Central memory CD8-positive, alpha-beta T cell (primary cell): ENCODE measurements at regions not wholly inside any gene's neighbourhood (a gene's known extent, or its start where the extent isn't known, plus 50 kb on each side); places are given as distances from the start of the nearest gene placed in this dataset.

Experiments used
- ATAC-seq: fragments of 150-1000 bp; cut with Tn5 transposase; replicated peaks from 2 replicates; pipeline ENCODE4 v1.10.0; 2022; ENCODE audit warnings: mild to moderate bottlenecking, moderate FRiP score, moderate number of reproducible peaks; ENCODE audit not compliant: poor library complexity, severe bottlenecking; ENCODE audit errors: extremely low read depth
- DNase-seq, 2 donors: peaks; one replicate each; pipeline ENCODE4 v3.0.0; 2021; ENCODE audit warnings: low spot score in 2 of 2
- H3K27ac Mint-ChIP-seq: one replicate; pipeline ENCODE4 v1.8.0; 2022; ENCODE audit warnings: low read depth, mild to moderate bottlenecking, moderate library complexity, mixed read lengths
- H3K27me3 Mint-ChIP-seq: one replicate; pipeline ENCODE4 v1.8.0; 2022; ENCODE audit warnings: mixed read lengths
- H3K36me3 Mint-ChIP-seq: one replicate; pipeline ENCODE4 v1.8.0; 2022; ENCODE audit warnings: mild to moderate bottlenecking, moderate library complexity, mixed read lengths; ENCODE audit not compliant: insufficient read depth
- H3K4me1 Mint-ChIP-seq: one replicate; pipeline ENCODE4 v1.8.0; 2022; ENCODE audit warnings: mixed read lengths
- H3K4me3 Mint-ChIP-seq: one replicate; pipeline ENCODE4 v1.8.0; 2022; ENCODE audit warnings: mild to moderate bottlenecking, moderate library complexity, mixed read lengths
- H3K9me3 Mint-ChIP-seq: one replicate; pipeline ENCODE4 v1.8.0; 2022; ENCODE audit warnings: mixed read lengths

DNA sequence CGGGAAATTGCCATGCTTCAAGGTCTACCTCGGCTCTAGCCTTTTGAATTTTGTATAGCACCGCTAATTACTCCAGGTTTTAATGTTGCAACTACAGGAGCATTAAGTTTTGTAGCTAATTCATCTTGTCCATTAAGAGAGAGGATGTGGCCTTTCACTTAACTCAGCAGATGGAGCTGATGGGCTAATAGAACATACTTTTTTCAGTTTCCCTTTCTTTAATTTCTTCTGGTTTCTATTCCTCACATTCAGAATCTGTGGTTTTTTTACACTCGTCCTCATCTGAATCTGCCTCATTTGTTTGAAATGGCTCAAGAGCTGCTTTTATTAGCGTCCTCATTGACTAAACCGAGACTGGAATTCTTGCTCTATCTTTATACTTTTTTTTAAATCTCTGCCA lies 2085.7 kb upstream of the C9orf72 start:
- Mint-ChIP-seq H3K4me1 (no peaks in the 10 kb centered on the region), H3K27ac (no peak overlapping the region), H3K36me3 (no peaks in the 10 kb centered on the region), H3K4me3 (no peak overlapping the region), H3K9me3 (peaks cover 17% of the 10 kb centered on the region), H3K27me3 (no peaks in the 10 kb centered on the region)
- no peak for ATAC-seq
- DNase-seq = no peak

- Mint-ChIP-seq H3K4me1 (no peaks in the 10 kb centered on the region), H3K9me3 (peaks cover 20% of the 10 kb centered on the region), H3K36me3 (no peaks in the 10 kb centered on the region), H3K27me3 (no peaks in the 10 kb centered on the region), H3K4me3 (no peak overlapping the region), H3K27ac (no peak overlapping the region)
- DNase-seq = no peak
- ATAC-seq = no peak
These were observed 2086.5 kb upstream of the C9orf72 start for GRCh38 chr9:29659736-29660135.

DNA sequence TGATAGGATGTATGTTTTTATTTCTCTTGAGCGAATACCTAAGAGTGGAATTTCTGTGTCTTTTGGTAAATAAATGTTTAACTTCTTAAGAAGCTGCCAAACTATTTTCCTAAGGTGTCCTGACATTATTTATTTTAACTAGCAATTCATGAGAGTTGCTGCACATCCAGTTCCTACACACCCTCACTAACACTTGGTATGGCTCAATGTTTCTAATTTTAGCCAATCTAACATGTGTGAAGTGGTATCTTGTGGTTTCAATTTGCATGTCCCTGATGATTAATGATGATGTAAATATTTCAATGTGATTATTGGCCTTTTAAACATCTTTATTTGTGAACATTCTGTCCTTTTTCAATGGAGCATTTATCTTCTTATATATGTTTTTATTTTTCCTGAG lies 2095.5 kb upstream of the C9orf72 start:
- DNase-seq = no peak
- H3K27ac Mint-ChIP-seq = no peak overlapping the region
- H3K36me3 Mint-ChIP-seq = no peaks in the 10 kb centered on the region
- H3K4me1 Mint-ChIP-seq = no peaks in the 10 kb centered on the region
- no peak overlapping the region for H3K4me3 Mint-ChIP-seq
- no peaks in the 10 kb centered on the region for H3K27me3 Mint-ChIP-seq
- peaks cover 35% of the 10 kb centered on the region for H3K9me3 Mint-ChIP-seq
- ATAC-seq = no peak

GRCh38 chr9:29669613-29670012 lies 2096.3 kb upstream of the C9orf72 start:
- Mint-ChIP-seq H3K27me3 (no peaks in the 10 kb centered on the region), H3K27ac (no peak overlapping the region), H3K9me3 (peaks cover 29% of the 10 kb centered on the region), H3K36me3 (no peaks in the 10 kb centered on the region), H3K4me3 (no peak overlapping the region), H3K4me1 (no peaks in the 10 kb centered on the region)
- no peak for ATAC-seq
- no peak for DNase-seq

DNA sequence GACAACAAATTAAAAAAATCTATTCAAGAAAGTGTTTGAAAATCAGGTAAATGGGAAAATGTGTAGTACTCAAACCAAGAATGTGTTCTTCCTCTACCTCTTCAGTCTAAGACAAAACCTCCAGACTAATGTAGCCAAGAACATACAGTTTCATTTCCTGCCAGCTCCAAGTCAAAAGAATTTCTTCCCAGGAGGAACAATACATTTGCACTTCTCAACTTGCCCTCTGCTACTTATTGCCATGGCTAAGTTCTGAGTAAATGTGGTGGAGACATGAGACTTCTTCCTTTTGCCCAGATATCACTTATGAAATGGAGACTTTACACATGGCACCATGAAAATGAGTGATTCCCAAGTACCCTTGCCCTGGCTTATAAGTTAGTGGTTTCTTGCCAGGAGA lies 2112.2 kb upstream of the C9orf72 start:
- Mint-ChIP-seq H3K36me3 (no peaks in the 10 kb centered on the region), H3K9me3 (peaks cover 24% of the 10 kb centered on the region), H3K27ac (no peak overlapping the region), H3K4me3 (no peak overlapping the region), H3K4me1 (no peaks in the 10 kb centered on the region), H3K27me3 (no peaks in the 10 kb centered on the region)
- no peak for ATAC-seq
- DNase-seq = no peak

- Mint-ChIP-seq H3K36me3 (no peaks in the 10 kb centered on the region), H3K27ac (no peak overlapping the region), H3K4me1 (no peaks in the 10 kb centered on the region), H3K4me3 (no peak overlapping the region), H3K9me3 (peaks cover 18% of the 10 kb centered on the region), H3K27me3 (no peaks in the 10 kb centered on the region)
- ATAC-seq = no peak
- no peak for DNase-seq
These were observed 2117.9 kb upstream of the C9orf72 start for GRCh38 chr9:29691145-29691544.

GRCh38 chr9:29691758-29692407 lies 2118.6 kb upstream of the C9orf72 start:
- Mint-ChIP-seq H3K27ac (no peak overlapping the region), H3K9me3 (peaks cover 16% of the 10 kb centered on the region), H3K27me3 (no peaks in the 10 kb centered on the region), H3K36me3 (no peaks in the 10 kb centered on the region), H3K4me1 (no peaks in the 10 kb centered on the region), H3K4me3 (no peak overlapping the region)
- DNase-seq (no peak), ATAC-seq (no peak)

DNA sequence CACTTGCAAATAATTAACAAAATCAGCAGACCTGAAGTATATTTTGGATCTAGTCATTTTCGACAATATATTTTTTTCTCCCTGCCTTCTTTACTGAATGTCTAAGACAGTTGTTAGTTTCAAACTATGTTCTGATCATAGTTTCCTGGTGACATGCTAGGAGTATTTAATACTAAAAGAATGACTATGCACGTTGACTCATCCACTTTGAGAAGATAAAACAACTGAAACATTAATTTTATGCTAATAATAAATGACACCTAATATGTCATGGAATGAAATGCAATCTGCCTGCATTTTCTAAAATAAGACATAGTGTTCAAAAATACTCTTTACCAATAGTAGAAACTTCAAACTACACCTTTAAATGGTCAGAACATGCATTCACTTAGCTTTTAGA lies 2123.7 kb upstream of the C9orf72 start:
- Mint-ChIP-seq H3K27ac (no peak overlapping the region), H3K9me3 (peaks cover 11% of the 10 kb centered on the region), H3K36me3 (no peaks in the 10 kb centered on the region), H3K27me3 (no peaks in the 10 kb centered on the region), H3K4me3 (no peak overlapping the region), H3K4me1 (no peaks in the 10 kb centered on the region)
- no peak for ATAC-seq
- no peak for DNase-seq

DNA sequence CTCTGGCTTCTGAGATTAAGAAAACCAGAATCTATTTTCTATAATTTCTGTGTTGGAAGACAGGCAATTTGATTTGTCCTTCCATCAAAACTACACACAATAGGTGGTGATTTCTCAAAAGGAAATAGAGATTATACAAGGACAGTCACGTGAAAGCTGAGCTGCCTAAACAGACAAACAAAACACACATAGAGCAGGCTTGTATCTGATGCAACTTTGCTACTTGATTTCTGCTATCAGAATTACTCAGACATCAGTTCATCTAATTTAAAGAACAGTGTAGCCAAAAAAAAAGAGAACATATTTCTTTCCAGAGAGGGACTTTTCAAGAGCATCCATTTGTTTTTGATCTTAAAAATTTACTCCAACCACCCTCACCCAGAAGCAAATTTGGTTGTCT lies 2128.3 kb upstream of the C9orf72 start:
- H3K27ac Mint-ChIP-seq = no peak overlapping the region
- no peaks in the 10 kb centered on the region for H3K27me3 Mint-ChIP-seq
- no peaks in the 10 kb centered on the region for H3K4me1 Mint-ChIP-seq
- H3K9me3 Mint-ChIP-seq = peaks cover 6% of the 10 kb centered on the region
- H3K36me3 Mint-ChIP-seq = peaks cover 2% of the 10 kb centered on the region
- ATAC-seq = no peak
- DNase-seq = no peak
- H3K4me3 Mint-ChIP-seq = no peak overlapping the region

DNA sequence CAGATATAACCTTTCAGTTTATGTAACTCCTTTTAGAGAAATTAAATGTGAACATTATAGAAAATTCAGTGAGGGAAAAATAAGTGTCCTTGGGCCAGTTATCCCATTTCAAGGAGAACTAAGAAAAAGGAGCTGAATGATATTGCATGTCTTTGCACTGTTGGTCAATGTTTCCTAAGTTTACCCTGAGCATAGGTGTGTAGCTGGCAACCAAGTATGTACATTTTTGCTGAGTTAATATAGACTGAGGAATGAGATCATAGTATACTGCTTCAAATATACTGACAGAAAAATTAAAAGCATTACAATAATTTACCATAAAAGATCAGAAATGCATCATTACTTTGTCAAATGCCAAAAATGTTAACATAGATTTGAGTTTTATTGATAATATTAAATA lies 2128.7 kb upstream of the C9orf72 start:
- Mint-ChIP-seq H3K4me3 (no peak overlapping the region), H3K9me3 (peaks cover 6% of the 10 kb centered on the region), H3K27me3 (no peaks in the 10 kb centered on the region), H3K36me3 (peaks cover 2% of the 10 kb centered on the region), H3K4me1 (no peaks in the 10 kb centered on the region), H3K27ac (no peak overlapping the region)
- DNase-seq (no peak), ATAC-seq (no peak)

- DNase-seq = no peak
- H3K36me3 Mint-ChIP-seq = peaks cover 3% of the 10 kb centered on the region
- H3K27me3 Mint-ChIP-seq = no peaks in the 10 kb centered on the region
- peaks cover 21% of the 10 kb centered on the region for H3K9me3 Mint-ChIP-seq
- no peaks in the 10 kb centered on the region for H3K4me1 Mint-ChIP-seq
- no peak overlapping the region for H3K4me3 Mint-ChIP-seq
- no peak overlapping the region for H3K27ac Mint-ChIP-seq
- no peak for ATAC-seq
These were observed 2141.6 kb upstream of the C9orf72 start for GRCh38 chr9:29714860-29715259.

- Mint-ChIP-seq H3K9me3 (peaks cover 21% of the 10 kb centered on the region), H3K36me3 (peaks cover 6% of the 10 kb centered on the region), H3K4me3 (no peak overlapping the region), H3K27ac (no peak overlapping the region), H3K4me1 (no peaks in the 10 kb centered on the region), H3K27me3 (no peaks in the 10 kb centered on the region)
- no peak for ATAC-seq
- no peak for DNase-seq
These were observed 2144.3 kb upstream of the C9orf72 start for GRCh38 chr9:29717631-29718030.

- H3K27ac Mint-ChIP-seq = no peak overlapping the region
- ATAC-seq = no peak
- no peaks in the 10 kb centered on the region for H3K27me3 Mint-ChIP-seq
- H3K4me3 Mint-ChIP-seq = no peak overlapping the region
- no peaks in the 10 kb centered on the region for H3K36me3 Mint-ChIP-seq
- no peak for DNase-seq
- no peaks in the 10 kb centered on the region for H3K4me1 Mint-ChIP-seq
- H3K9me3 Mint-ChIP-seq = peaks cover 36% of the 10 kb centered on the region
These were observed 2156.9 kb upstream of the C9orf72 start for GRCh38 chr9:29730163-29730562.

DNA sequence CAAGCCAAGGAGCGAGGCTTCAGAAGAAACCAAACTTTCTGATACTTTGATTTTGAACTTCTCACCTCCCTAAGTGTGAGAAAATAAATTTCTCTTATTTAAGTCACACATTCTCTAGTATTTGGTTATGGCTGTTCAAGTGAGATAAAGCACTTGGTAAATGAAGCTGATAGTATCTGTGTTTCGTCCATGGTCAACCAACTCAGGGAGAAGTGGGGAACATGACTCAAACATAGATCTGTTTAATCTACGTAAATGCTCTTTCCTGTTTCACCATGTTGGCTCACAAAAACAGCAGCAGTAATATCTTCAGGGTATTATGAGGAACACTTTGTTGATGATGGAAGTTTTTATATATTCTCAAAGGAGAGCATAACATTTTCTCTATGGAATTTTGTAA lies 2167.2 kb upstream of the C9orf72 start:
- ATAC-seq = no peak
- Mint-ChIP-seq H3K27me3 (no peaks in the 10 kb centered on the region), H3K4me1 (no peaks in the 10 kb centered on the region), H3K4me3 (no peak overlapping the region), H3K27ac (no peak overlapping the region), H3K9me3 (no peaks in the 10 kb centered on the region), H3K36me3 (no peaks in the 10 kb centered on the region)
- no peak for DNase-seq
